ENCODE measurements at regions not wholly inside any gene's neighbourhood (a gene's known extent, or its start where the extent isn't known, plus 50 kb on each side); places are given as distances from the start of the nearest gene placed in this dataset.

DNA sequence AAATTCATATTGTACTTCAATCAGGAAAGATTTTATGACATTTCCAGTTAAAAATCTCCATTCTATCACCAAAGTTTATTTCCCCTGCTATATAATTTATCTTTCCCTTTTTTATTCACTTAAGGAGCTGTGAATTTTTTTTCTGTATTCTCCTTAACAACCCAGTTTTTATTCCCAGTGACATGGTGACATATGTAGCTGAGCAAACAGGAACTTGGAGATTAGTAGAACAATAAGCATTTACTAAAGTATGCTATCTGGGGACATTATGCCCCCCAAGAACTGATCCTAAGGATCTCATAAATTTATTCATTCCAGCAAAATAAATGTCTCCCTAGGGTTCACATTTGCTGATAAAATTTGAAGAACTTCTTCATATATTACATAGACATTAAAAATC lies 1044.0 kb upstream of the CDH6 start:
- no peak overlapping the region for H2AFZ ChIP-seq
- H3K4me3 ChIP-seq: no peak overlapping the region
- H4K20me1 ChIP-seq (replicated peaks; ENCODE audit: insufficient read depth): no peaks in the 10 kb centered on the region
- Mint-ChIP-seq H3K9me3 (peaks cover 9% of the 10 kb centered on the region), H3K36me3 (ENCODE audit: low read depth) (peaks cover 13% of the 10 kb centered on the region; the same call in 2 of the 3 replicates), H3K4me1 (peaks cover 8% of the 10 kb centered on the region; the same call in 2 of the 3 replicates), H3K4me3 (no peak overlapping the region), H3K27me3 (ENCODE audit: insufficient read depth, low read depth, poor library complexity) (no peaks in the 10 kb centered on the region), H3K27ac (no peak overlapping the region)
- H3K79me2 ChIP-seq (replicated peaks; ENCODE audit: insufficient read depth): no peaks in the 10 kb centered on the region
- no peaks in the 10 kb centered on the region for H3K9me2 ChIP-seq (ENCODE audit: insufficient read depth)
- DNase-seq (ENCODE audit: low spot score) (no peak), ATAC-seq (no peak)
- peaks cover 11% of the 10 kb centered on the region for H3K4me1 ChIP-seq (ENCODE audit: insufficient read depth)
- no peaks in the 10 kb centered on the region for H3F3A ChIP-seq (replicated peaks; ENCODE audit: low read depth)
- H3K27me3 ChIP-seq (ENCODE audit: insufficient read depth): no peaks in the 10 kb centered on the region
- H3K36me3 ChIP-seq (ENCODE audit: insufficient read depth): no peaks in the 10 kb centered on the region
- TF ChIP-seq POLR2AphosphoS5 (IDR thresholded peaks at IDR 0.05; ENCODE audit: low read depth): no peak
- TF ChIP-seq, protein P1, sequence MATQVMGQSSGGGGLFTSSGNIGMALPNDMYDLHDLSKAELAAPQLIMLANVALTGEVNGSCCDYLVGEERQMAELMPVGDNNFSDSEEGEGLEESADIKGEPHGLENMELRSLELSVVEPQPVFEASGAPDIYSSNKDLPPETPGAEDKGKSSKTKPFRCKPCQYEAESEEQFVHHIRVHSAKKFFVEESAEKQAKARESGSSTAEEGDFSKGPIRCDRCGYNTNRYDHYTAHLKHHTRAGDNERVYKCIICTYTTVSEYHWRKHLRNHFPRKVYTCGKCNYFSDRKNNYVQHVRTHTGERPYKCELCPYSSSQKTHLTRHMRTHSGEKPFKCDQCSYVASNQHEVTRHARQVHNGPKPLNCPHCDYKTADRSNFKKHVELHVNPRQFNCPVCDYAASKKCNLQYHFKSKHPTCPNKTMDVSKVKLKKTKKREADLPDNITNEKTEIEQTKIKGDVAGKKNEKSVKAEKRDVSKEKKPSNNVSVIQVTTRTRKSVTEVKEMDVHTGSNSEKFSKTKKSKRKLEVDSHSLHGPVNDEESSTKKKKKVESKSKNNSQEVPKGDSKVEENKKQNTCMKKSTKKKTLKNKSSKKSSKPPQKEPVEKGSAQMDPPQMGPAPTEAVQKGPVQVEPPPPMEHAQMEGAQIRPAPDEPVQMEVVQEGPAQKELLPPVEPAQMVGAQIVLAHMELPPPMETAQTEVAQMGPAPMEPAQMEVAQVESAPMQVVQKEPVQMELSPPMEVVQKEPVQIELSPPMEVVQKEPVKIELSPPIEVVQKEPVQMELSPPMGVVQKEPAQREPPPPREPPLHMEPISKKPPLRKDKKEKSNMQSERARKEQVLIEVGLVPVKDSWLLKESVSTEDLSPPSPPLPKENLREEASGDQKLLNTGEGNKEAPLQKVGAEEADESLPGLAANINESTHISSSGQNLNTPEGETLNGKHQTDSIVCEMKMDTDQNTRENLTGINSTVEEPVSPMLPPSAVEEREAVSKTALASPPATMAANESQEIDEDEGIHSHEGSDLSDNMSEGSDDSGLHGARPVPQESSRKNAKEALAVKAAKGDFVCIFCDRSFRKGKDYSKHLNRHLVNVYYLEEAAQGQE (IDR thresholded peaks at IDR 0.05; ENCODE audit: unreplicated experiment): no peak
- no peak for TF ChIP-seq EZH2phosphoT487 (IDR thresholded peaks at IDR 0.05; ENCODE audit: unreplicated experiment)
- TF ChIP-seq, protein P2, sequence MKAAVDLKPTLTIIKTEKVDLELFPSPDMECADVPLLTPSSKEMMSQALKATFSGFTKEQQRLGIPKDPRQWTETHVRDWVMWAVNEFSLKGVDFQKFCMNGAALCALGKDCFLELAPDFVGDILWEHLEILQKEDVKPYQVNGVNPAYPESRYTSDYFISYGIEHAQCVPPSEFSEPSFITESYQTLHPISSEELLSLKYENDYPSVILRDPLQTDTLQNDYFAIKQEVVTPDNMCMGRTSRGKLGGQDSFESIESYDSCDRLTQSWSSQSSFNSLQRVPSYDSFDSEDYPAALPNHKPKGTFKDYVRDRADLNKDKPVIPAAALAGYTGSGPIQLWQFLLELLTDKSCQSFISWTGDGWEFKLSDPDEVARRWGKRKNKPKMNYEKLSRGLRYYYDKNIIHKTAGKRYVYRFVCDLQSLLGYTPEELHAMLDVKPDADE (IDR thresholded peaks at IDR 0.05): no peak
- TF ChIP-seq ZNF331 (CRISPR knock-in tag; IDR thresholded peaks at IDR 0.05; ENCODE audit: low read depth): no peak
- TF ChIP-seq CTCF (conservative IDR thresholded peaks at IDR 0.05; ENCODE audit: low read depth in 2 of 2): no peak
- no peak for TF ChIP-seq ZNF462 (CRISPR knock-in tag; IDR thresholded peaks at IDR 0.05)
- no peak for TF ChIP-seq ZNF114 (CRISPR knock-in tag; IDR thresholded peaks at IDR 0.05)
- TF ChIP-seq EZH2 (IDR thresholded peaks at IDR 0.05; ENCODE audit: low read depth, unreplicated experiment): no peak
- TF ChIP-seq STAT1 (IDR thresholded peaks at IDR 0.05; ENCODE audit: unreplicated experiment): no peak
- TF ChIP-seq CREB1 (CRISPR knock-in tag; IDR thresholded peaks at IDR 0.05; ENCODE audit: low read depth): no peak
- no peak overlapping the region for H3K27ac ChIP-seq (ENCODE audit: low read depth)
- H3K4me2 ChIP-seq: no peak overlapping the region

Measured in GM23338 (cell line).